ENCODE measurements at regions not wholly inside any gene's neighbourhood (a gene's known extent, or its start where the extent isn't known, plus 50 kb on each side); places are given as distances from the start of the nearest gene placed in this dataset.

DNA sequence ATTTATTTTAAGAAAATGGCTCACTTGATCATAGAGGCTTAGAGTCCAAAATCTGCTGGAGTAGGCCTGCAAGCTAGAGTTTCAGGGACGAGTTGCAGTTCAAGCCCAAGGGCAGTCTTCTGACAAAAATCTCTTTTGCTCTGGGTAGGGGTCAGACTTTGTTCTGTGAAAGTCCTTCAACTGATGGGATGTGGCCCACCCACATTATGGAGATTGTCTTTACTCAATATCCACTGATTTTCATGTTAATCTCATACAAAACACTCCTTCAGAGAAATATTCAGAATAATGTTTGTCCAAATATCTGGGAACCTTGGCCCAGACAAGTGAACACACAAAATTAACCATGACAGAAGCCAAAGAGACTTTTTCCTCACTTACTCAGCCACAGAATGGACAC lies 98.6 kb upstream of the RSPO3 start:
- no peak for TF ChIP-seq CTCF (IDR thresholded peaks at IDR 0.05; ENCODE audit: low read depth, low read length, poor library complexity, severe bottlenecking)
- no peak for TF ChIP-seq EZH2phosphoT487 (IDR thresholded peaks at IDR 0.05; ENCODE audit: borderline replicate concordance, low read length)
